ENCODE measurements at regions not wholly inside any gene's neighbourhood (a gene's known extent, or its start where the extent isn't known, plus 50 kb on each side); places are given as distances from the start of the nearest gene placed in this dataset.
"Not testable (repeated sequence)": the region's sequence is repeated elsewhere in the genome, so short reads cannot be mapped to it uniquely, and the experiment has no call there.

- DNase-seq: no peak
Measured at GRCh38 chr6:100084316-100084990, 90.4 kb upstream of the MCHR2 start.

GRCh38 chr6:100078509-100078908 is 84.5 kb upstream of the MCHR2 start:
- DNase-seq: peak; percentile 1 to 7

- no peak for DNase-seq
Measured at GRCh38 chr6:100065348-100065747, 71.3 kb upstream of the MCHR2 start.

- DNase-seq: no peak
Measured at GRCh38 chr6:100062621-100063020, 68.6 kb upstream of the MCHR2 start.

- no peak for DNase-seq
Measured at GRCh38 chr6:100057941-100058340, 63.9 kb upstream of the MCHR2 start.

GRCh38 chr6:100050550-100050949 is 56.5 kb upstream of the MCHR2 start:
- no peak for DNase-seq

GRCh38 chr6:100043961-100044360 is 49.9 kb upstream of the MCHR2 start:
- DNase-seq: not testable (repeated sequence)
